LNCaP clone FGC (cell line): ENCODE measurements at regions not wholly inside any gene's neighbourhood (a gene's known extent, or its start where the extent isn't known, plus 50 kb on each side); places are given as distances from the start of the nearest gene placed in this dataset.
A peak's percentile ranks its signal among the peaks of the same experiment; 100 is the strongest.
"Not testable (repeated sequence)": the region's sequence is repeated elsewhere in the genome, so short reads cannot be mapped to it uniquely, and the experiment has no call there.

ENCODE experiments used
- DNase-seq: peaks from one replicate; pipeline ENCODE4 v3.0.0-alpha.2; 2011; ENCODE audit warnings: low read depth
- H3K4me3 ChIP-seq: 2 replicates; pipeline ENCODE4 v1.5.1; 2011; ENCODE audit warnings: mild to moderate bottlenecking, low read depth, low read length, control low read depth
- TF ChIP-seq, protein P1 (sequence below): IDR thresholded peaks from 2 replicates; pipeline ENCODE4 v1.5.1; 2012; ENCODE audit warnings: mild to moderate bottlenecking; ENCODE audit not compliant: control insufficient read depth, insufficient read depth; ENCODE audit errors: extremely low read depth

- not testable (repeated sequence) for DNase-seq, H3K4me3 ChIP-seq
These were observed 68.6 kb upstream of the IZUMO1R start for GRCh38 chr11:94235772-94236171.

- H3K4me3 ChIP-seq, DNase-seq: not testable (repeated sequence)
These were observed 68.0 kb upstream of the IZUMO1R start for GRCh38 chr11:94236416-94236815.

GRCh38 chr11:94237447-94238153 is 66.8 kb upstream of the IZUMO1R start:
- peak overlapping the region; percentile 37 for H3K4me3 ChIP-seq
- DNase-seq = not testable (repeated sequence)

GRCh38 chr11:94238154-94238735 is 66.1 kb upstream of the IZUMO1R start:
- not testable (repeated sequence) for DNase-seq
- peak overlapping the region; percentile 37 for H3K4me3 ChIP-seq

DNA sequence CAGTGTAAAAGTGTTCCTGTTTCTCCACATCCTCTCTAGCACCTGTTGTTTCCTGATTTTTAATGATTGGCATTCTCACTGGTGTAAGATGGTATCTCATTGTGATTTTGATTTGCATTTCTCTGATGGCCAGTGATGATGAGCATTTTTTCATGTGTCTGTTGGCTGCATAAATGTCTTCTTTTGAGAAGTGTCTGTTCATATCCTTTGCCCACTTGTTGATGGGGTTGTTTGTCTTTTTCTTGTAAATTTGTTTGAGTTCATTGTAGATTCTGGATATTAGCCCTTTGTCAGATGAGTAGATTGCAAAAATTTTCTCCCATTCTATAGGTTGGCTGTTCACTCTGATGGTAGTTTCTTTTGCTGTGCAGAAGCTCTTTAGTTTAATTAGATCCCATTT is 65.6 kb upstream of the IZUMO1R start:
- not testable (repeated sequence) for DNase-seq, H3K4me3 ChIP-seq

- TF ChIP-seq, protein P1, sequence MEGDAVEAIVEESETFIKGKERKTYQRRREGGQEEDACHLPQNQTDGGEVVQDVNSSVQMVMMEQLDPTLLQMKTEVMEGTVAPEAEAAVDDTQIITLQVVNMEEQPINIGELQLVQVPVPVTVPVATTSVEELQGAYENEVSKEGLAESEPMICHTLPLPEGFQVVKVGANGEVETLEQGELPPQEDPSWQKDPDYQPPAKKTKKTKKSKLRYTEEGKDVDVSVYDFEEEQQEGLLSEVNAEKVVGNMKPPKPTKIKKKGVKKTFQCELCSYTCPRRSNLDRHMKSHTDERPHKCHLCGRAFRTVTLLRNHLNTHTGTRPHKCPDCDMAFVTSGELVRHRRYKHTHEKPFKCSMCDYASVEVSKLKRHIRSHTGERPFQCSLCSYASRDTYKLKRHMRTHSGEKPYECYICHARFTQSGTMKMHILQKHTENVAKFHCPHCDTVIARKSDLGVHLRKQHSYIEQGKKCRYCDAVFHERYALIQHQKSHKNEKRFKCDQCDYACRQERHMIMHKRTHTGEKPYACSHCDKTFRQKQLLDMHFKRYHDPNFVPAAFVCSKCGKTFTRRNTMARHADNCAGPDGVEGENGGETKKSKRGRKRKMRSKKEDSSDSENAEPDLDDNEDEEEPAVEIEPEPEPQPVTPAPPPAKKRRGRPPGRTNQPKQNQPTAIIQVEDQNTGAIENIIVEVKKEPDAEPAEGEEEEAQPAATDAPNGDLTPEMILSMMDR = no peak
- no peak for DNase-seq
- no peak overlapping the region for H3K4me3 ChIP-seq
These were observed 62.5 kb upstream of the IZUMO1R start for GRCh38 chr11:94241896-94242295.

DNA sequence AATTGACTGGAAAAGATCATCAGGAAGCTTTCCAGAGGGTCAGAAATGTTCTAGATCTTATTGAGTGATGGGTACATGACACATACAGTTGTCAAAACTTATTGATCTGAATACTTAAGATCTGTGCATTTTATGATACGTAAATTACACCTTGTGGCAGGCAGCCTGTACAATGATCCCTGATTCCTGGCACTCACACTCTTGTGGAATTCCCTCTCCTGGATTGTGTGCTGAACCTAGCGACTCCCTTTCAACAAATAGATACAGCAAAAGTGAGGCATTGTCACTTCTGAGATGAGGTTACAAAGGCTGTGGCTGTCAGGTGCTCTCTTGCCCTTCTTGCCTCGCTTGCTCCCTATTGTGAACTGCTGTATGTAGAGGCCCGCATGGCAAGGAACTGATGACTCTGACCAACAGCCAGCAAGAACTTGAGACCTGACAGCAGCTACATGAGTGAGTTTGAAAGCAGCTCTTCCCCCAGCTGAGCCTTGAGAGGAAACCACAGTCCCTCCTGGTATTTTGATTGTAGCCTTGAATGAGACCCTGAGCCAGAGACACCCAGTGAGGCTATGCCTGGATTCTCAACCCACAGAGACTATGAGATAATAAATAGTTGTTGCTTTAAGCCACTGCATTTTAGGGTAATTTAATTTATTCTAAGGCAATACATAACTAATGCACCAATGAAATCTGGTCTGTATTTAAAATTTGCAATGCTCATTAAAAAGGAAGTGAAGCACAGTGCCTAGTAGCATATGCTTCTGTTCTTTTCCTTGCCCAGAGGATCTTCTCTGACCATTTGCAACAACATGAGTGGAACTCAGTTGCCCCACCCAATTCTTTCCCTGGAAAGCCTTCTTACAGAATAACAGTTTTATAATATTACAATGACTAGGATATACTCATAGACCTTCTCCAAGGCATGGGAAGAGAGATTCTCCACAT is 60.5 kb upstream of the IZUMO1R start:
- TF ChIP-seq, protein P1 = no peak
- H3K4me3 ChIP-seq = no peak overlapping the region
- no peak for DNase-seq

DNA sequence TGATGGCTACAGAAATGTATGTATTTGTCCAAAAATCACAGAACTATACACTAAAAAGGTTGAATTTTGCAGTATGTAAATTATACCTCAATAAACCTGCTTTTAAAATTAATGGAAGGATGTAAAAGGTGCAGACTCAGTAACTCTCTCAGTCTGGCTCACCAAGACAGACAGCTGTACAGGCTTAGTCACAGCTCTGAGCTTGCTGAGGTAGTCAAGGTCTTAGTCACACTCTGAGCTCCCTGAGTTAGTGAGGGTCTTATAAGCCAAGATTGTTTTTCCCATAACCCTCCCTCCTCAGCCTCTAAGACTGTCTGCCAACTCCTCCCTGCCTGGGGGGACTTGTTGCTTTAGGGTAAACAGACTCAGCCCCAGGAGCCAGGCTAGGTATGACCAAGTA is 59.3 kb upstream of the IZUMO1R start:
- DNase-seq = no peak
- H3K4me3 ChIP-seq = no peak overlapping the region
- TF ChIP-seq, protein P1 = no peak

GRCh38 chr11:94248301-94248700 is 56.1 kb upstream of the IZUMO1R start:
- H3K4me3 ChIP-seq, DNase-seq: not testable (repeated sequence)

- TF ChIP-seq, protein P1 = no peak
- no peak for DNase-seq
These were observed 50.2 kb upstream of the IZUMO1R start for GRCh38 chr11:94254214-94254613.

More at GRCh38 chr11:94254214-94254613, 50.2 kb upstream of the IZUMO1R start:
- no peak overlapping the region for H3K4me3 ChIP-seq
